ENCODE measurements at regions not wholly inside any gene's neighbourhood (a gene's known extent, or its start where the extent isn't known, plus 50 kb on each side); places are given as distances from the start of the nearest gene placed in this dataset.

GRCh38 chr2:39606585-39606984 is 59.1 kb upstream of the TMEM178A start:
- 13% methylated on average over 4 of the region's 4 CpGs for WGBS (ENCODE audit: insufficient coverage, insufficient replicate concordance, low lambda C conversion rate, missing lambda C conversion rate)
- FAIRE-seq (no peak), DNase-seq (ENCODE audit: low read depth, low spot score) (no peak), ATAC-seq (no peak)
- H3K9me3 ChIP-seq (replicated peaks; ENCODE audit: control insufficient read depth, insufficient read depth, low read length): no peaks in the 10 kb centered on the region
- no peak overlapping the region for H3K9ac ChIP-seq (ENCODE audit: control insufficient read depth, insufficient read depth, low read length)
- no peak overlapping the region for H3K4me2 ChIP-seq (ENCODE audit: control insufficient read depth, insufficient read depth)
- no peaks in the 10 kb centered on the region for H3K36me3 ChIP-seq (ENCODE audit: control insufficient read depth in 2 of 2, insufficient read depth in 2 of 2, low read length in 1 of 2)
- in situ Hi-C loops (cut with MboI): no loop called here
- H2AFZ ChIP-seq (ENCODE audit: control insufficient read depth, low read depth, low read length): no peak overlapping the region
- no peak overlapping the region for H3K27ac ChIP-seq (ENCODE audit: control insufficient read depth, insufficient read depth)
- H3K4me1 ChIP-seq (ENCODE audit: control insufficient read depth, insufficient read depth, low read length): no peaks in the 10 kb centered on the region
- H3K27me3 ChIP-seq (replicated peaks in 1 of 2; ENCODE audit: control insufficient read depth in 2 of 2, insufficient read depth in 2 of 2, low read length in 1 of 2): no peaks in the 10 kb centered on the region; a peak in 2 of 4 replicates
- TF ChIP-seq CREB1 (IDR thresholded peaks at IDR 0.05; ENCODE audit: low read depth) (no peak), RCOR1 (conservative IDR thresholded peaks at IDR 0.05; ENCODE audit: low read depth, low read length) (no peak), ASH2L (IDR thresholded peaks at IDR 0.05; ENCODE audit: borderline replicate concordance, low read depth) (no peak), TBL1XR1 (IDR thresholded peaks at IDR 0.05; ENCODE audit: low read depth, low read length) (no peak), MYB (IDR thresholded peaks at IDR 0.05; ENCODE audit: borderline replicate concordance, low read depth, low read length) (no peak), EZH2 (IDR thresholded peaks at IDR 0.05; ENCODE audit: borderline replicate concordance, control insufficient read depth, low read depth, low read length) (no peak), POU2F2 (IDR thresholded peaks at IDR 0.05; ENCODE audit: borderline replicate concordance, low read depth, low read length) (no peak), CBX5 (IDR thresholded peaks at IDR 0.05; ENCODE audit: low read depth) (no peak), KLF5 (IDR thresholded peaks at IDR 0.05; ENCODE audit: partially characterized antibody) (no peak)
- no peaks in the 10 kb centered on the region for H3K79me2 ChIP-seq (ENCODE audit: control insufficient read depth, insufficient read depth, low read length)
- BruUV-seq (replicated peaks): no TSS peak
- SMC1A ChIA-PET (ENCODE audit: uncharacterized antibody, unreplicated experiment): no interaction called here
- RAD21 ChIA-PET (ENCODE audit: unreplicated experiment): no interaction called here
- H3K4me3 ChIP-seq: no peak overlapping the region
- intact Hi-C loops (cut with micrococcal nuclease; ENCODE audit: unreplicated experiment): no loop called here
- CTCF ChIA-PET: interaction anchor here (1.0 kb wide), 1 partner anchor 11 kb away, joined by 5 read pairs; no protein-coding TSS in a partner anchor
- POLR2A ChIA-PET: no interaction called here
- no peaks in the 10 kb centered on the region for H4K20me1 ChIP-seq (ENCODE audit: control insufficient read depth, insufficient read depth)
